Activated CD8-positive, alpha-beta memory T cell treated with anti-CD3 and anti-CD28 coated beads, Interleukin-2, amount 10 ng/mL, durations not matched to agents 7 days and 5 days (primary cell): ENCODE measurements at regions not wholly inside any gene's neighbourhood (a gene's known extent, or its start where the extent isn't known, plus 50 kb on each side); places are given as distances from the start of the nearest gene placed in this dataset.
A peak's percentile ranks its signal among the peaks of the same experiment; 100 is the strongest.

Source experiments
- ATAC-seq: fragments of 150-1000 bp; cut with Tn5 transposase; one replicate; pipeline ENCODE4 v1.10.0; 2021; ENCODE audit warnings: moderate library complexity
- CTCF ChIA-PET: fragments of 350-600 bp; sonication (Branson Sonifier 250); formaldehyde crosslinking; loops from one replicate; lab custom pipeline; 2021; ENCODE audit warnings: antibody characterized with exemption; lab: Charles Lee
- DNase-seq: peaks from one replicate; pipeline ENCODE4 v3.0.0-alpha.2; 2020
- H3K27ac Mint-ChIP-seq: one replicate; pipeline ENCODE4 v1.8.0; 2021; ENCODE audit warnings: mild to moderate bottlenecking, mixed read lengths
- H3K27me3 Mint-ChIP-seq: one replicate; pipeline ENCODE4 v1.8.0; 2021; ENCODE audit warnings: mixed read lengths
- H3K36me3 Mint-ChIP-seq: one replicate; pipeline ENCODE4 v1.8.0; 2021; ENCODE audit warnings: mild to moderate bottlenecking, mixed read lengths
- H3K4me1 Mint-ChIP-seq: one replicate; pipeline ENCODE4 v1.8.0; 2021; ENCODE audit warnings: mixed read lengths
- H3K4me3 Mint-ChIP-seq: one replicate; pipeline ENCODE4 v1.8.0; 2021; ENCODE audit warnings: mild to moderate bottlenecking, moderate library complexity, mixed read lengths
- H3K9me3 Mint-ChIP-seq: one replicate; pipeline ENCODE4 v1.8.0; 2022; ENCODE audit warnings: low read depth, mixed read lengths

DNA sequence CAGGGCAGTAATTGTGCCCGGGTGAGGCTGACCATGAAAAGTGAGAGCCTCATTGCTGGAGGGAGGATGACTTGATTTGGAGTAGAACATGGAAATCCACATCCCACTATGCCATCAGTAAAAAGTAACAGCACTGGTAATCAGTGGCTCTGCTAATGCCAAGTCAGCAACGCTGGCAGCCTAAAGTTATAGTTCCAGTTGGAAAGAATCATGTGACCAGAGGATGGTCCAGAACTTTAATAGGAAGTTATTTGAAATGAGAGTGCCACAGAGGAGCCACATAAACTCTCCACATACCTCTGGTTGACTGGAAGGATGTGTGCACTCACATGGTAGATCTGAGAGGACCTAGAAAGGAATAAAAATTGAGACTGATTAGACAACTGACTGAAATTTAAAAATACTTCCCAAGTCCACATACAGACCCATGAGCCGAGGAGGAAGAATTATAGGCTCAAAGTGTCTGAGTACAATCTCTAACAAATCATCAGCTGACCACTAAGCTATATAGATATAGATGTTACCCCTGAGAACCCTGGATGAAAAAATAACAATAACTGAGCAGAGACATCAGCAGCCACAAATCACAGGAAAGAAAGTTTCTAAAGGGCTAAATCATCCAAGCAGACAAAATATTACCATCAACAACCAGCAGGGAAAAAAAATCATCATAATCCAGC, 346.8 kb downstream of the STK39 start:
- ATAC-seq = no peak
- H3K36me3 Mint-ChIP-seq = no peaks in the 10 kb centered on the region

DNA sequence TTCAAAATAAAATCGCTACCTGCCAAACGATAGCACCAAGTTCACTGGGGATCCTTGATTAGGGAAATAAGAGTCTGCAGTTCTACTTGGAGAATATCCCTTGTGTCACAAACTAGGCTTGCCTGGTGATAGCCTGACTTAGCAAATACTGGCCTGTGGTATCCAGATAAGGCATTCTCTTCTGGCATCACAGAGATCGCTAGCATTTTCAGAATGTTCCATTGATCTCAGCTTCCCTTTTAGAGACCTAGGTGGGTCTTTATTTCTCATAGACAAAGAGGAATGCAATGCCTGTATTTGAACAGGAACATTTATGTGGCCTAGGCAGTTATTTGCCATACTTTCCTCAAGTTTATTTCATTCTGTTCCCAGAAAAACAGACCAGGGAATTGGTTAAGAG, 349.1 kb downstream of the STK39 start:
- H3K36me3 Mint-ChIP-seq = no peaks in the 10 kb centered on the region
- DNase-seq = no peak
- no peak for ATAC-seq
- no peak overlapping the region for H3K4me3 Mint-ChIP-seq
- H3K9me3 Mint-ChIP-seq = no peaks in the 10 kb centered on the region
- no peak overlapping the region for H3K27ac Mint-ChIP-seq
- CTCF ChIA-PET = no interaction called here
- no peaks in the 10 kb centered on the region for H3K4me1 Mint-ChIP-seq
- H3K27me3 Mint-ChIP-seq = peaks cover 11% of the 10 kb centered on the region

More for the DNA sequence above, 346.8 kb downstream of the STK39 start:
- no peak for DNase-seq
- no peak overlapping the region for H3K27ac Mint-ChIP-seq
- H3K4me3 Mint-ChIP-seq = no peak overlapping the region
- no peaks in the 10 kb centered on the region for H3K9me3 Mint-ChIP-seq
- H3K4me1 Mint-ChIP-seq = no peaks in the 10 kb centered on the region
- CTCF ChIA-PET = no interaction called here
- H3K27me3 Mint-ChIP-seq = peaks cover 11% of the 10 kb centered on the region

DNA sequence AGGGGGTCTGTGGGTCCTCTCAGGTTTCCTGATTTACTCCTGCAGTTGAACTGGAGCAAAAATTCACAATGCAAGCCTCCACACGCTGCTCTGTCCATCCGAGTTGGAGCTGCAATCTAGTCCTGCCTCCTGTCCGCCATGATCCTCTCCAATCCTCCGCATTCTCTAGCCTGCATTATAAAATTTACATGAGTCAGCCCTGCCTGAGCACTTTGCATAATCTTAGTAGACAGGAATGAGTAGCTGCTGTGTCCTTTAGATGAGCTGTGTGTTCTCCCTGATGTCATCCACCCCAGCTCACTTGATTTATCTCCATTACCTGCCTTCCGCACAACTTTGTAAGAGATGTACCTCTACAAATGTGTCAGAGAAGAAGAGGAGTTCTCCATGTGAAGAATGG, 355.6 kb downstream of the STK39 start:
- Mint-ChIP-seq H3K4me3 (no peak overlapping the region), H3K36me3 (peaks cover 1% of the 10 kb centered on the region), H3K27me3 (peaks cover 9% of the 10 kb centered on the region), H3K4me1 (no peaks in the 10 kb centered on the region), H3K27ac (no peak overlapping the region), H3K9me3 (peaks cover 4% of the 10 kb centered on the region)
- no peak for DNase-seq
- ATAC-seq = no peak
- CTCF ChIA-PET = no interaction called here

DNA sequence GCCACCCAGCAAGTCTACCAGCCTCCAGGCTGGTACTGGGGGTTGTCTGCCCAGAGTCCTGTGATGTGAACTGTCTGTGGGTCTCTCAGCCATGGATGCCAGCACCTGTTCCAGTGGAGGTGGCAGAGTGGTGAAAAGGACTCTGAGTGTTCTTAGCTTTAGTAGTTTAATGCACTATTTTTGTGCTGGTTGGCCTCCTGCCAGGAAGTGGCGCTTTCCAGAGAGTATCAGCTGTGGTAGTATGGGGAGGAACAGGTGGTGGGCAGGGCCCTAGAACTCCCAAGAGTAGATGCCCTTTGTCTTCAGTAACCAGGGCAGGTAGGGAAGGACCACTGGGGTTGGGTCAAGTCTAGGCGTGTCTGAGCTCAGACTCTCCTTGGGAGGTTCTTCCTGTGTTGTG, 356.7 kb downstream of the STK39 start:
- Mint-ChIP-seq H3K4me3 (no peak overlapping the region), H3K36me3 (peaks cover 1% of the 10 kb centered on the region), H3K27ac (no peak overlapping the region), H3K9me3 (peaks cover 4% of the 10 kb centered on the region), H3K27me3 (peaks cover 9% of the 10 kb centered on the region), H3K4me1 (no peaks in the 10 kb centered on the region)
- CTCF ChIA-PET = no interaction called here
- ATAC-seq = no peak
- DNase-seq = no peak

DNA sequence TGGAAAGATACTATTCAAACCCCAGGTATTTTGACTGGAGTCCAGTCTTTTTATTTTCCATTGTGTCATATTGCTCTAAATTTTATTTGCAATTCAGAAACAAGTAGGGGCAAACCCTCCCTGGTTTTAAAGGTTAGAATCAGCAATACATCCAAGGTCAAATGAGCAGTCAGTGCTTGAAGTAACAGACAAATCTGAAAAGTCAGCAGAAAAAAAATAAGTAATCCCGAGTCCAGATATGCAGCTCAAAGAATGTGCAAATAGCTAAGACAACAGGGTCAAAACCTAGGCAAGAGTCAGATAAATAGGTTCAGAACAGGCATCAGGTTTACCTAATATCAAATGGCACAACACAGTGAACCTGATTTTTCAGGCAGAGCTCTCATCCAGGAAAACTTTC, 367.0 kb downstream of the STK39 start:
- H3K4me1 Mint-ChIP-seq = no peaks in the 10 kb centered on the region
- H3K9me3 Mint-ChIP-seq = no peaks in the 10 kb centered on the region
- H3K27me3 Mint-ChIP-seq = peaks cover 8% of the 10 kb centered on the region
- DNase-seq (no peak), ATAC-seq (no peak)
- no peak overlapping the region for H3K4me3 Mint-ChIP-seq
- H3K27ac Mint-ChIP-seq = no peak overlapping the region
- H3K36me3 Mint-ChIP-seq = no peaks in the 10 kb centered on the region
- CTCF ChIA-PET = no interaction called here

DNA sequence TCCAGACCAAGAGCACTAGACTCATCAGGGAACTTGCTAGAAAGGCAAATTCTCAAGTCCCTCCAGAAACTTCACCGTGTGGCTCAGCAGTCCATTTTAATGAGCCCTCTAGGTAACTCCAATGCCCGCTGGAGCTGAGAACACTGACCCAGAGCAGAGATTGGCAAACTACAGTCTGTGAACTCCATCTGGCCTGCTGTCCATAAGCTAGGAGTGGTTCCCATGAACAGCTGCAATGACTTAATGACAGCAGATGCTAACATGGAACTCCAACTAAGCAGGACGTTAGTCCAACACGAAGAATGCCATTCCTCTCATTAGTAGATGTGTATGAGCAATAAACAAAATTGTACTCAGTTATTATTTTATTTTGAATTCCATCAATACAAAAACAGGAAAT, 371.9 kb downstream of the STK39 start:
- no peaks in the 10 kb centered on the region for H3K4me1 Mint-ChIP-seq
- no peak overlapping the region for H3K27ac Mint-ChIP-seq
- H3K27me3 Mint-ChIP-seq = peaks cover 4% of the 10 kb centered on the region
- CTCF ChIA-PET = no interaction called here
- no peaks in the 10 kb centered on the region for H3K36me3 Mint-ChIP-seq
- H3K9me3 Mint-ChIP-seq = no peaks in the 10 kb centered on the region
- no peak overlapping the region for H3K4me3 Mint-ChIP-seq
- DNase-seq (no peak), ATAC-seq (no peak)

DNA sequence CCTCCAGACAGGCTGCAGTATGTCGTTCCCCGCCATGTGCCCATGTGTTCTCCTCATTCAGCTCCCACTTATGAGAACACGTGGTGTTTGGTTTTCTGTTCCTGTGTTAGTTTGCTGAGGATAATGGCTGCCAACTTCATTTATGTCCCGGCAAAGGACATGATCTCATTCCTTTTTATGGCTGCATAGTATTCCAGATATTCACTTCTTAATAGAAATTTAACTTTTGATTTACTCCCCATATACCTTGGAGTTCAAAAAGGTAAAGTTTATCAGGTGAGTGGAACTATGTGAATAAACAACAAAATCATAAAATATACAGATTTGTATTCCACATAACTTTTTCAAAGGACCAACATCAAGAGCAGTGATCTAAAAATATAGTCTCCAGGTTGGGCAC, 372.6 kb downstream of the STK39 start:
- Mint-ChIP-seq H3K4me1 (no peaks in the 10 kb centered on the region), H3K36me3 (no peaks in the 10 kb centered on the region), H3K27ac (no peak overlapping the region), H3K9me3 (no peaks in the 10 kb centered on the region), H3K27me3 (peaks cover 6% of the 10 kb centered on the region), H3K4me3 (no peak overlapping the region)
- no peak for DNase-seq
- no peak for ATAC-seq
- CTCF ChIA-PET = no interaction called here

DNA sequence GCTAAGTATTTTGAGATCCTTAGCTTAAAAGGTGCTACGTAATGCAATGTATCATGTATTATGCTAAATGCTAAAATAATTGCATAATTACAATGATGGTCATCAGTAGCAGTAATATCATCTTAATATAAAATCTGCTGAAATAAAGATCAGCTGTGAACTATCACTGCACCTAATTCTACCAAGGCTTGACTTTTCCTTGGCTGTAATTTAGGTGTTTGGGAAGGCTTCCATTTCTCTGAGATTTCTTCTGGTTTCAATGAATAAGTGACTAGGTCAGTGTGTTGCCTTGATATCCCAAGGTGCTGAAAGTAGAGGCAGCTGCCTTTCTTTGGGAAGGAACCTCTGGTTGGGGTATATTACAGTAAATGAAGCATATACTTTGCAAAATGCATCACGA, 376.1 kb downstream of the STK39 start:
- H3K9me3 Mint-ChIP-seq = no peaks in the 10 kb centered on the region
- no peak for ATAC-seq
- H3K36me3 Mint-ChIP-seq = no peaks in the 10 kb centered on the region
- H3K4me3 Mint-ChIP-seq = no peak overlapping the region
- CTCF ChIA-PET = no interaction called here
- no peak overlapping the region for H3K27ac Mint-ChIP-seq
- DNase-seq = no peak
- no peaks in the 10 kb centered on the region for H3K4me1 Mint-ChIP-seq
- peaks cover 12% of the 10 kb centered on the region for H3K27me3 Mint-ChIP-seq

DNA sequence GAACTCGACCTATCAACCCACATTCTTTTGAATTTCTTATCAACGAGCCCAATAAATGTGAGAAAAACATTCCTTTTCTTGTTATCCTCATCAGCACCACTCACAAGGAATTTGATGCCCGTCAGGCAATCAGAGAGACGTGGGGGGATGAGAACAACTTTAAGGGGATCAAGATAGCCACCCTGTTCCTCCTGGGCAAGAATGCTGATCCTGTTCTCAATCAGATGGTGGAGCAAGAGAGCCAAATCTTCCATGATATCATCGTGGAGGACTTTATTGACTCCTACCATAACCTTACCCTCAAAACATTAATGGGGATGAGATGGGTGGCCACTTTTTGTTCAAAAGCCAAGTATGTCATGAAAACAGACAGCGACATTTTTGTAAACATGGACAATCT, 378.2 kb downstream of the STK39 start:
- no peak overlapping the region for H3K27ac Mint-ChIP-seq
- H3K4me3 Mint-ChIP-seq = no peak overlapping the region
- no peaks in the 10 kb centered on the region for H3K9me3 Mint-ChIP-seq
- ATAC-seq = no peak
- H3K27me3 Mint-ChIP-seq = peaks cover 12% of the 10 kb centered on the region
- DNase-seq = no peak
- CTCF ChIA-PET = no interaction called here
- H3K4me1 Mint-ChIP-seq = no peaks in the 10 kb centered on the region
- no peaks in the 10 kb centered on the region for H3K36me3 Mint-ChIP-seq

DNA sequence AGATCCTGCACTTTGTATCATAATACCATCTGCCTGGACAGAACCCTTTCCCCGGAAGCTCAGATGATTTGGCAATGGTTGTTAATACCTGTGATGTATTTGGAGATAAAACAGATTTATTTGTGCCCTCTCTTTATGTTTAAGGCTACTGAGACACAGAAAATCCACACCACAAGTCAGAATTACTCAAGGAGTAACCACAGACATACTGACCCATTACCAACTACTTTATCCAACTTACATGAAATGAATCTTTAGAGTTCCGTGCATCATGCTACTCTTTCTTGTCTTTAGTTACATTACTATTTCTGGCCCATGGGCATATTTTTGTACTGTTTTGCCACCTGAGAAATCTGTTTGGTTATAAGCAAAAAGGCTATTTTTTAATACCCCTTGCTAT, 384.0 kb downstream of the STK39 start:
- Mint-ChIP-seq H3K9me3 (no peaks in the 10 kb centered on the region), H3K4me3 (no peak overlapping the region), H3K27me3 (peaks cover 27% of the 10 kb centered on the region), H3K36me3 (no peaks in the 10 kb centered on the region), H3K4me1 (peaks cover 10% of the 10 kb centered on the region), H3K27ac (no peak overlapping the region)
- no peak for ATAC-seq
- DNase-seq = no peak
- CTCF ChIA-PET = no interaction called here

DNA sequence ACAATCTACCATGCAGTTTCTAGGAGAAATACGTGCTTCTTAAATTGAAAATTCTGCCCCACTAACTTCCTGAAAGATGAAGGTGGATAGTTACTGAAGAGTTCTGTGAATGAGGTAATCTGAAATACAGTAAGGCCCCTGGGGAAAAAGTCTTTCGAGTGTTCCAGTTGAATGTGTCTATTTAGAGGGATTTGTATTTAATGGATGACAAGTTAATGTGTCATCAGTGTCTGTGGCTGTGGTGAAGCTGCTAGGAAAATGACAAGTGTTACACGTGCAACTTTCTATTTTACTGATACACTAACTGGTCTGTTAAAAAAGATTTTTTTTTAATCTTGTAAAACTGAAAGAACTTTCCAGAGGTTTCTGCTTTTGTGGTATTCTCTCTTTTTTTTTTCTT, 384.6 kb downstream of the STK39 start:
- H3K4me1 Mint-ChIP-seq = peaks cover 10% of the 10 kb centered on the region
- CTCF ChIA-PET = no interaction called here
- no peak overlapping the region for H3K27ac Mint-ChIP-seq
- H3K9me3 Mint-ChIP-seq = no peaks in the 10 kb centered on the region
- peak; percentile 27 for ATAC-seq
- H3K36me3 Mint-ChIP-seq = no peaks in the 10 kb centered on the region
- H3K4me3 Mint-ChIP-seq = no peak overlapping the region
- no peak for DNase-seq
- H3K27me3 Mint-ChIP-seq = peaks cover 24% of the 10 kb centered on the region

DNA sequence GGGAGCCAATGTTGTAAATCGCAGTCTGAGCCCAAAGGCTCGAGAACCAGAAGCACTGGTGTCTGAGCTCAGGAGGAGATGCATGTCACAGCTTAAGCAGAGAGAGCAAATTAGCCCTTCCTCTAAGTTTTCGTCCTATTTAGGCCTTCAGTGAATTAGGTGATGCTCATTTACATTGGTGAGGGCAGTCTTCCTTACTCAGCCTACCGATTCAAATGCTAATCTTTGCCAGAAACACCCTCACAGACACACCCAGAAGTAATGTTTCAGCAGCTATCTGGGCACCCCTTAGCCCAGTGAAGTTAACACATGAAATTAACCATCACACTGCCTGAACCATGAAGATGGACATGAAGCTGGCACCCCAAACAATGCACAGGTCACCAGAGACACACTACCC, 385.1 kb downstream of the STK39 start:
- CTCF ChIA-PET = no interaction called here
- peaks cover 21% of the 10 kb centered on the region for H3K27me3 Mint-ChIP-seq
- no peak overlapping the region for H3K27ac Mint-ChIP-seq
- DNase-seq (no peak), ATAC-seq (no peak)
- H3K9me3 Mint-ChIP-seq = no peaks in the 10 kb centered on the region
- no peak overlapping the region for H3K4me3 Mint-ChIP-seq
- H3K36me3 Mint-ChIP-seq = no peaks in the 10 kb centered on the region
- H3K4me1 Mint-ChIP-seq = peaks cover 10% of the 10 kb centered on the region

DNA sequence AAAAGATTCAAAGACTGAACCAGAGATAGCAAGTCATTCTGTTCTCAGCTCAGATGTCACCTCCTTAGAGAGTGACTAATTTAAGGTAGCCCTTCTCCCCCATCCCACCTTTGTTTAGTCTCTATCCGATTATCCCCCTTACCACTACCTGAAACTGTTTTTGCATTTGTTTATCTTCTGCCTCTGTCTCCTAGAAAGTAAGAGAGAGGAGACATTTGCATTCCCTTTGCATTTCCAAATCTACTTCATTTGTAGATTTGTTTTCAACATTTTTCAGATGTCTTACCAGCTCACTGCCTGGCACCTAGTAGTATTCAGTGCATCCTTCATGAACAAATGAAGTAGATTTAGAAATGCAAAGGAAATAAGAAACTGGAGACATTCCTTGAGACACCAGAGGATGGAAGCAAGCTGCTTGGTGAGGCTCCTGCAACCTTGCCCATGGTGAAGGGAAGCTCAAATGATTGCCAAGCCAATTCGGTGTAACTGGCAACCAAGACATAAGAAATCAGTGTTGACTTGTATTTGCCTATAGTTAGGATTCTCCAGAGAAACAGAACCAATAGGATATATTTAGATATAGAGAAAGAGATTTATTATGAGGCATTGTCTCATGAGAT, 385.7 kb downstream of the STK39 start:
- DNase-seq = no peak
- no peak for ATAC-seq
- Mint-ChIP-seq H3K27ac (no peak overlapping the region), H3K4me1 (peaks cover 10% of the 10 kb centered on the region), H3K9me3 (no peaks in the 10 kb centered on the region), H3K36me3 (no peaks in the 10 kb centered on the region), H3K4me3 (no peak overlapping the region), H3K27me3 (peaks cover 21% of the 10 kb centered on the region)
- CTCF ChIA-PET = no interaction called here

DNA sequence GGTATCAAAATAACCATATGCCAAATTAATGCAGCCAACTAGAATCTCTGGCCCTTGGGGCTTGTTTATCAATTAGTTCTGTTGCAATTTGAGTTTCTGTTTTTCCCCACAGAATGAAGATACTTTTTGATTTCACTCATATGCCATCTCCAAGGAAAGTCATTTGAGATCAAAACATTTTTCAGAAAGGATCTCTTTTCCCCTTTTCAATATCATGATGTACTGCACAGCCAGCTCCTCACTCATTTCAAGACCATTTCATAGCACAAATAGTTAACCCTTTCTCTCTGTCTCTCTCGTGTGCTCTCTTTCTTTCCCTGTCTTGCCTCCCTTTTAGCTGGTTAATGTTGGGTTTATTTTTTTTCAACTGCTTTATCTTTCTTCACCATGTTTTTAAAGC, 387.3 kb downstream of the STK39 start:
- Mint-ChIP-seq H3K36me3 (no peaks in the 10 kb centered on the region), H3K4me3 (no peak overlapping the region), H3K27me3 (peaks cover 28% of the 10 kb centered on the region), H3K9me3 (no peaks in the 10 kb centered on the region), H3K4me1 (peaks cover 10% of the 10 kb centered on the region), H3K27ac (no peak overlapping the region)
- ATAC-seq (no peak), DNase-seq (no peak)
- CTCF ChIA-PET = no interaction called here
